HG02763 (cell line): ENCODE measurements at regions not wholly inside any gene's neighbourhood (a gene's known extent, or its start where the extent isn't known, plus 50 kb on each side); places are given as distances from the start of the nearest gene placed in this dataset.
"Not testable (repeated sequence)": the region's sequence is repeated elsewhere in the genome, so short reads cannot be mapped to it uniquely, and the experiment has no call there.

Experiments
- ATAC-seq: cut with Tn5 transposase; IDR thresholded peaks from one replicate; pipeline ENCODE4 v1.9.1; 2021; ENCODE audit warnings: mild to moderate bottlenecking, moderate library complexity; ENCODE audit not compliant: unreplicated experiment

- ATAC-seq: no peak
Measured at GRCh38 chr7:142447762-142448161, 189.9 kb upstream of the PRSS58 start.

GRCh38 chr7:142445019-142445686 lies 187.3 kb upstream of the PRSS58 start:
- ATAC-seq: no peak

- no peak for ATAC-seq
Measured at GRCh38 chr7:142443216-142444010, 185.6 kb upstream of the PRSS58 start.

- ATAC-seq: no peak
Measured at GRCh38 chr7:142442396-142442795, 184.5 kb upstream of the PRSS58 start.

GRCh38 chr7:142440906-142441411 lies 183.1 kb upstream of the PRSS58 start:
- ATAC-seq: no peak

GRCh38 chr7:142440219-142440905 lies 182.5 kb upstream of the PRSS58 start:
- ATAC-seq: no peak

GRCh38 chr7:142439739-142440138 lies 181.9 kb upstream of the PRSS58 start:
- ATAC-seq: no peak

GRCh38 chr7:142438923-142439515 lies 181.2 kb upstream of the PRSS58 start:
- no peak for ATAC-seq

- ATAC-seq: no peak
Measured at GRCh38 chr7:142438235-142438922, 180.5 kb upstream of the PRSS58 start.

- no peak for ATAC-seq
Measured at GRCh38 chr7:142437741-142438140, 179.9 kb upstream of the PRSS58 start.

GRCh38 chr7:142436601-142437000 lies 178.7 kb upstream of the PRSS58 start:
- ATAC-seq: no peak

GRCh38 chr7:142435606-142436005 lies 177.7 kb upstream of the PRSS58 start:
- not testable (repeated sequence) for ATAC-seq

- no peak for ATAC-seq
Measured at GRCh38 chr7:142434666-142435167, 176.9 kb upstream of the PRSS58 start.

GRCh38 chr7:142434133-142434532 lies 176.3 kb upstream of the PRSS58 start:
- ATAC-seq: not testable (repeated sequence)

GRCh38 chr7:142432377-142432776 lies 174.5 kb upstream of the PRSS58 start:
- ATAC-seq: no peak

GRCh38 chr7:142431491-142431890 lies 173.6 kb upstream of the PRSS58 start:
- no peak for ATAC-seq

GRCh38 chr7:142428094-142428493 lies 170.2 kb upstream of the PRSS58 start:
- no peak for ATAC-seq

GRCh38 chr7:142425281-142425680 lies 167.4 kb upstream of the PRSS58 start:
- no peak for ATAC-seq

- no peak for ATAC-seq
Measured at GRCh38 chr7:142422621-142423020, 164.8 kb upstream of the PRSS58 start.
